A673 (cell line): ENCODE measurements at regions not wholly inside any gene's neighbourhood (a gene's known extent, or its start where the extent isn't known, plus 50 kb on each side); places are given as distances from the start of the nearest gene placed in this dataset.

Source experiments
- BruUV-seq: library from RNA; stranded (reverse); fragments of 400-500 nt; replicated peaks from 2 replicates; lab custom pipeline; 2021; lab: Mats Ljungman, UMichigan
- CTCF ChIA-PET: fragments of 300-600 bp; sonication (Branson Sonifier 250); formaldehyde crosslinking; loops from one replicate; lab custom pipeline; 2022; ENCODE audit warnings: antibody characterized with exemption; lab: Charles Lee
- POLR2A ChIA-PET: fragments of 300-600 bp; sonication (Branson Sonifier 250); formaldehyde crosslinking; loops from one replicate; lab custom pipeline; 2022; ENCODE audit warnings: antibody characterized with exemption; ENCODE audit not compliant: low non-redundant PET; lab: Charles Lee
- DNase-seq: peaks from one replicate; pipeline ENCODE4 v3.0.0-alpha.2; 2015; ENCODE audit warnings: low spot score
- H3K27ac ChIP-seq: fragments of 200-600 bp; sonication (generic); 2 replicates; pipeline ENCODE4 v1.5.1; 2016; ENCODE audit warnings: mixed run types, low read depth, mild to moderate bottlenecking, mixed read lengths, antibody characterized with exemption, low read length; ENCODE audit not compliant: poor library complexity, severe bottlenecking
- H3K27me3 ChIP-seq: fragments of 200-600 bp; sonication (generic); replicated peaks from 2 replicates; pipeline ENCODE4 v1.6.1; 2017; ENCODE audit warnings: mixed run types, low read depth, mild to moderate bottlenecking, mixed read lengths, antibody characterized with exemption, low read length; ENCODE audit not compliant: insufficient read depth, poor library complexity
- H3K36me3 ChIP-seq: fragments of 200-600 bp; sonication (generic); 2 replicates; pipeline ENCODE4 v1.6.1; 2016; ENCODE audit warnings: mixed run types, mild to moderate bottlenecking, mixed read lengths, antibody characterized with exemption, low read length; ENCODE audit not compliant: insufficient read depth, poor library complexity, severe bottlenecking
- H3K4me1 ChIP-seq: fragments of 200-600 bp; sonication (generic); 2 replicates; pipeline ENCODE4 v1.6.1; 2017; ENCODE audit warnings: mixed run types, mild to moderate bottlenecking, mixed read lengths, antibody characterized with exemption, low read length; ENCODE audit not compliant: insufficient read depth, poor library complexity, severe bottlenecking
- H3K4me3 ChIP-seq: fragments of 200-600 bp; sonication (generic); 2 replicates; pipeline ENCODE4 v1.5.1; 2016; ENCODE audit warnings: low read depth, mixed run types, mild to moderate bottlenecking, mixed read lengths, low read length; ENCODE audit not compliant: poor library complexity, severe bottlenecking
- H3K9me3 ChIP-seq: fragments of 200-600 bp; sonication (generic); 2 replicates; pipeline ENCODE4 v1.6.1; 2016; ENCODE audit warnings: mixed run types, low read depth, mild to moderate bottlenecking, mixed read lengths, antibody characterized with exemption, low read length; ENCODE audit not compliant: poor library complexity, severe bottlenecking
- CTCF ChIP-seq: fragments of 300-800, 200-600 bp; sonication (generic); conservative IDR thresholded peaks from 2 replicates; pipeline ENCODE4 v1.5.1; 2017; ENCODE audit warnings: low read depth, mild to moderate bottlenecking, antibody characterized with exemption, low read length, moderate library complexity, mixed read lengths
- EZH2 ChIP-seq: fragments of 200-600 bp; sonication (generic); IDR thresholded peaks from 2 replicates; pipeline ENCODE4 v1.6.1; 2017; ENCODE audit warnings: borderline replicate concordance, low read depth, mild to moderate bottlenecking, mixed read lengths, antibody characterized with exemption, low read length; ENCODE audit not compliant: poor library complexity, severe bottlenecking
- intact Hi-C: fragments of 100-400 bp; cut with micrococcal nuclease; formaldehyde crosslinking; loops from one replicate; pipeline ENCODE4 v1.10.0; 2022; ENCODE audit not compliant: unreplicated experiment

- POLR2A ChIA-PET, result no interaction called here
- H3K4me3 ChIP-seq, result no peak overlapping the region
- H3K36me3 ChIP-seq, result no peaks in the 10 kb centered on the region
- no peaks in the 10 kb centered on the region for H3K4me1 ChIP-seq
- intact Hi-C loops, result no loop called here
- no peak for TF ChIP-seq CTCF
- no peak overlapping the region for H3K27ac ChIP-seq
- H3K27me3 ChIP-seq, result peaks cover 5% of the 10 kb centered on the region
- no peaks in the 10 kb centered on the region for H3K9me3 ChIP-seq
- no TSS peak for BruUV-seq
- CTCF ChIA-PET, result no interaction called here
- no peak for DNase-seq
These were observed 262.5 kb downstream of the CDH26 start for GRCh38 chr20:60220706-60221105.

GRCh38 chr20:60221593-60221992, 263.4 kb downstream of the CDH26 start:
- H3K36me3 ChIP-seq, result no peaks in the 10 kb centered on the region
- no TSS peak for BruUV-seq
- ChIA-PET POLR2A (no interaction called here), CTCF (no interaction called here)
- no peak overlapping the region for H3K27ac ChIP-seq
- no peaks in the 10 kb centered on the region for H3K4me1 ChIP-seq
- no peak overlapping the region for H3K4me3 ChIP-seq
- TF ChIP-seq CTCF (no peak), EZH2 (no peak)
- intact Hi-C loops, result no loop called here
- DNase-seq, result no peak
- H3K9me3 ChIP-seq, result no peaks in the 10 kb centered on the region
- no peaks in the 10 kb centered on the region for H3K27me3 ChIP-seq

- ChIA-PET POLR2A (interaction anchor here (0.6 kb wide), 1 partner anchor 464 kb away, joined by 15 read pairs; no protein-coding TSS in a partner anchor), CTCF (no interaction called here)
- H3K4me1 ChIP-seq, result no peaks in the 10 kb centered on the region
- BruUV-seq, result no TSS peak
- H3K9me3 ChIP-seq, result no peaks in the 10 kb centered on the region
- no peaks in the 10 kb centered on the region for H3K36me3 ChIP-seq
- no peak for DNase-seq
- H3K27ac ChIP-seq, result no peak overlapping the region
- intact Hi-C loops, result no loop called here
- H3K4me3 ChIP-seq, result no peak overlapping the region
- no peaks in the 10 kb centered on the region for H3K27me3 ChIP-seq
- TF ChIP-seq CTCF (no peak), EZH2 (no peak)
These were observed 264.3 kb downstream of the CDH26 start for GRCh38 chr20:60222497-60222896.
